ENCODE measurements at regions not wholly inside any gene's neighbourhood (a gene's known extent, or its start where the extent isn't known, plus 50 kb on each side); places are given as distances from the start of the nearest gene placed in this dataset.

DNA sequence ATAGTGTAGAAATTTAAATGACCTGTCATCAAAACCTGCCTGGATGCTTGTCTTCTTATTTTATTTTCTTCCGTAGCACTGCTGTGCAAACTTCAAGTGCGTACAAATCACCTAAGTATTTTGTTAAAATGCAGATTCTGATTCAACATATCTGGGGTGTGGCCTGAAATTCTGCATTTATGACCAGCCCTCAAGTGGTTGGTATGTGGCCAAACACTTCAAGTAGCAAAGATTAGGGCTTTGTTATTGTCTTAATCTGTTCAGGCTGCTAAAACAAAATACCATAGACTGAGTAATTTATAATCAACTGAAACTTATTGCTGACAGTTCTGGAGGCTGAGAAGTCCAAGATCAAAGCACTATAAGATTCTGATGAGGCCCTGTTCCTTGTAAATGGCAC is 97.6 kb upstream of the LRRC3B start:
- no peak for DNase-seq (ENCODE audit: low spot score)

DNA sequence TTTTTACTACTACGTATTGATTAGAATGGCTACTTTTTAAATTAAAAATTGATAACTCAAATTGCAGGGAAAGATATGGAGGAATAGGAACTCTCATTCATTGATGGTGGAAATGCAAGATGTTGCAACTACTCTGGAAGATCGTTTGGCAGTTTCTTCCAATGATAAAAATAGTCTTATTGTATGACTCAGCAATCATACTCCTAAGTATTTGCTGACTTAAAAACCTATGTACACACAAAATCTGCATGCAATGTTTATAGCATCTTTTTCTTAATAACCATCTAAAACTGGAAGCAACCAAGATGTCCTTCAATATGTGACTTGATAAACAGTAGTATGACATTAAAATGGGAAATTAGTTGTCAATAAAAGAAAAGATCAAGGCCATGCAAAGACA is 87.4 kb upstream of the LRRC3B start:
- no peak for DNase-seq (ENCODE audit: low spot score)

DNA sequence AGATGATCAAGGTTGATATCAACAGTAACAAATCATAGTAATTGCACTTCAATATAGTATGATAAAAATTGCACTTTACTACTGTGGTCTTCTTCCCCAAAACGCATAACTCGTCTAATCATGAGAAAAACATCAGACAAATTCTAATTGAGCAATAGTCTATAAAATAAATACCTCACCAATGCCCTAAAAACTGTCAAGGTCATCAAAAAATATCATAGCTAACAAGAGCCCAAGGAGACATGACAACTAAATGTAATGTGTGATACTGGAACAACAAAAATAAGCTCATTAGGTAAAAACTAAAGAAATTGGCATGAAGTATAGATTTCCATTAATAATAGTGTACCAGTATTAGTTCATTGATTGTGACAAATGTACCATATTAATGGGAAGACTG is 85.6 kb upstream of the LRRC3B start:
- no peak for DNase-seq (ENCODE audit: low spot score)

DNA sequence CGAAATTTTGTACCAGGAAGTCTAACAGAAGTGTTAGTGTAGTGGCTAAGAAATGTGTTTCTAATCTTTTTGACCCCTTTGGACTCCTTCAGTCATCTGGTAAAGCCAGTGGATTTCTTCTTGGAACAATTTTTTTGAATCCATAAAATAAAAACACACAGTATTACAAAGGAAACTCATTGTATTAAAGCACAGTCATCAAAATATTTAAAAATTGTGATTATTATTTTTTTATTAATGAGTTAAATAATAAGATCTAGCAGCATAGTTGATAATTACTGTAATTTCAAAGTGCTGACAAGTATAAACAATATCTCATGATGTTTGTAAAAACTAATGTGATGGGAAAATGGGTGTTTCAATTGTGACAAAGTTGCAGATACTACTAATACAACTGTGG is 72.2 kb upstream of the LRRC3B start:
- DNase-seq (ENCODE audit: low spot score) = no peak

DNA sequence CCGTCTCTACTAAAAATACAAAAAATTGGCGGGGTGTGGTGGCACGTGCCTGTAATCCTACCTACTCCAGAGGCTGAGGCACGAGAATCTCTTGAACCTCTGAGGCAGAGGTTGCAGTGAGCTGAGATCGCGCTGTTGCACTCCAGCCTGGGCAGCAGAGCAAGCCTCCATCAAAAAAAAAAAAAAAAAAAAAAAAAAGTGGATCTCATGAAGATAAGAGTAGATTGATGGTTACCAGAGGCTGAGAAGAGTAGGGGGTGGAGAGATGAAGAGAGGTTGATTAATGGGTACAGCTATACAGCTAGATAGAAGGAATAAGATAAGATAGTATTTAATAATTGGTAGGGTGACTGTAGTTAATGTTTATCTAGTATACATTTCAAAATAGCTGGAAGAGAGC is 65.9 kb upstream of the LRRC3B start:
- DNase-seq (ENCODE audit: low spot score) = no peak

DNA sequence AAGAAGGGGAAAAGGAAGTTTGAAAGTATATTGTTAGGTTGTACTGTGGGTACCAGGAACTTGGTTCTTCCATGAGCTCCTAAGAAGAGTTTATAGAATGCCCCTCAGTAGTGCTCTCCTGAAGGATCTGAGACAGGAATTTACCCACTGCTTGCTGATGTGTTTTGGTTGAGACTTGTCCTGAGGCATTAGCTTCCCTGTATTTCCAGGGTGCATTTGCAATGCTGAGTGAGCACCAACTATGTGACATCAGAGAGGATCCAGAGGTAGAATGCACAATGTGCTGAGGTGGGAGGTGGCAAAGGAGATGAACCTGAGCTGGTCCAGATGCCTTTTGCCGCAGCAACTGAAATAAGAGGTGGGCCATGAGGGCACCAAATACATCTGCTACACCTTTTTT is 64.3 kb upstream of the LRRC3B start:
- no peak for DNase-seq (ENCODE audit: low spot score)

DNA sequence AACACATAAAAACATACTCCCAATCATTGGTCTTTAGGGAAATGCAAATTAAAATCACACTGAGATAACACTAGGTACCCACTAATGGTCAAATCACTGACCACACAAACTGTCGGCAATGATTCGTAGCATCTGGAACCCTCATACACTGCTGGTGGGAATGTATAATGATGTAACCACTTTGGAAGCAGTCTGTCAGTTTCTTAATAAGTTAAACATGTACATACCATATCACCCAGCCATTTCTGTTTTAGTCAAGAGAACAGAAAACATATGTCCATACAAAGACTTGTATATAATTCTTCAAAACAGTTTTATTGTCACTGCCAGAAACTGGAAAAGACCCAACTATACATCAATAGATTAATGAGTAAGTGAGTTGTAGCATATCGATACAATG is 63.3 kb upstream of the LRRC3B start:
- no peak for DNase-seq (ENCODE audit: low spot score)

DNA sequence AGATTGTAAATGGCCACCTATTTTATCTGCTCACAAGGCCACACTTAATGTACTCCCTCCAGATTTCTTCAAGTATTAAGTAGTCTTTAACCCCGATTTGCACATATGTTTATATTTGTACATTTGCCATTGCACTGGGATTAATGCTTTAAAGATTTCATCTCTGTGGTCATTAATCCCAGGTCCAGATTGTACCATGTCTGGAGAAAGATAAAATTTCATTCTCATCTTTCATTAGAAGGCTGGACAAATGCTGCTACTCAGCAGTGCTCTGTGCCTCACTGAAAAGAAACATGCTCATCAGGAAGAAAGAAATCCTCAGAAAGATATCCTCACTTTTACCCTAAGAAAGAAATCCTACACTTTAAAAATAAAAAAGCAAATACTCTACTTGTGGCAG is 62.5 kb upstream of the LRRC3B start:
- DNase-seq (ENCODE audit: low spot score) = no peak

DNA sequence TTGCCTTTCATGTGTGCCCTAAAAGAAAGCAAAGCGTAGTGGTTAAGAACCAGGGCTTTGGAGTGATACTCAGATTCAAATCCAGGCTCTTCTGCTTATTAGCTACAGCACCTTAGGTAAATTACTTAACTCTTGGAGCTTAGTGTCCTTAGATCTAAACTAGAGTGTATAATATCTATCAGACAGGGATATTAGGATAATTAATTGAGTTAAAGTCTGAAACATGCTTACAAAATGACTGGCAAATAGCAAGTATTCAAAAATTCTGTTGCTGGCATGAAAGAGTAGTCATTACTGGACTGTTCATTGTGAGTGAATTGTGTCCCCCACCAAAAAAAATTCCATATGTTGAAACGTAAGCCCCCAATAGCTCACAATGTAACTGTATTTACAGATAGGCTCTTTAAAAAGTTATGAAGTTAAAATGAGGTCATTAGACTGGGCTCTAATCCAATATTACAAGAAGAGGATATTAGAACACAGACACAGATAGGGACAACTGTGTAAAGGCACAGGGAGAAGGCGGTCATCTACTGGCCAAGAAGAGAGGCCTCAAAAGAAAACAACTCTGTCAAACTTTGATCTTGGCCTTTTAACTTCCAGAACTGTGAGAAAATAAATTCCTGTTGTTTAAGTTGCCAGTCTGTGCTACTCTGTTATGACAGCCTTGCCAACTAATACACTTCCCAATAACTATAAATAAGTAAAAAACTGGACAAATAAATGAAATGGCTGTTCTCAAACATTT is 60.4 kb upstream of the LRRC3B start:
- no peak for DNase-seq (ENCODE audit: low spot score)

Measured in SW480 (cell line).